ENCODE measurements at regions not wholly inside any gene's neighbourhood (a gene's known extent, or its start where the extent isn't known, plus 50 kb on each side); places are given as distances from the start of the nearest gene placed in this dataset.

- TF ChIP-seq EP300 (IDR thresholded peaks at IDR 0.05; ENCODE audit: borderline replicate concordance) (no peak), EGR1 (IDR thresholded peaks at IDR 0.05) (no peak), TAF1 (IDR thresholded peaks at IDR 0.05; ENCODE audit: low read depth) (no peak), NFIC (IDR thresholded peaks at IDR 0.05) (no peak), MAX (IDR thresholded peaks at IDR 0.05) (no peak), RAD21 (IDR thresholded peaks at IDR 0.05; ENCODE audit: low read depth) (no peak), REST (IDR thresholded peaks at IDR 0.05; ENCODE audit: low read depth) (no peak), CEBPB (IDR thresholded peaks at IDR 0.05) (no peak), FOXM1 (IDR thresholded peaks at IDR 0.05; ENCODE audit: borderline replicate concordance, low read depth) (no peak), TEAD4 (IDR thresholded peaks at IDR 0.05) (no peak), USF1 (IDR thresholded peaks at IDR 0.05) (no peak), CREB1 (IDR thresholded peaks at IDR 0.05; ENCODE audit: low read depth) (no peak), TCF12 (IDR thresholded peaks at IDR 0.05; ENCODE audit: low read depth) (no peak), ZBTB7A (IDR thresholded peaks at IDR 0.05; ENCODE audit: low read depth) (no peak)
Measured at GRCh38 chr3:162348912-162349311, 852.3 kb downstream of the OTOL1 start.
